WTC11 (cell line): ENCODE measurements at regions not wholly inside any gene's neighbourhood (a gene's known extent, or its start where the extent isn't known, plus 50 kb on each side); places are given as distances from the start of the nearest gene placed in this dataset.

Source experiments
- ATAC-seq: fragments of 200-7000 bp; cut with Tn5 transposase; 2 replicates; pipeline ENCODE4 v1.10.0; 2021; ENCODE audit warnings: mild to moderate bottlenecking, moderate library complexity
- CTCF ChIA-PET: fragments of 300-600 bp; sonication (Branson Sonifier 250); formaldehyde crosslinking; loops from one replicate; lab custom pipeline; 2021; ENCODE audit warnings: antibody characterized with exemption; lab: Charles Lee
- POLR2A ChIA-PET: fragments of 350-600 bp; sonication (Branson Sonifier 250); formaldehyde crosslinking; loops from one replicate; lab custom pipeline; 2021; ENCODE audit warnings: antibody characterized with exemption; lab: Charles Lee
- DNase-seq: peaks from one replicate; pipeline ENCODE4 v3.0.0; 2021; ENCODE audit warnings: low spot score
- H3K27ac Mint-ChIP-seq: 2 replicates; pipeline ENCODE4 v1.8.0; 2021; ENCODE audit warnings: mixed read lengths
- H3K27me3 Mint-ChIP-seq: 2 replicates; pipeline ENCODE4 v1.8.0; 2021; ENCODE audit warnings: low read depth, mild to moderate bottlenecking, moderate library complexity, mixed read lengths
- H3K36me3 Mint-ChIP-seq: 2 replicates; pipeline ENCODE4 v1.8.0; 2021; ENCODE audit warnings: mixed read lengths
- H3K4me1 Mint-ChIP-seq: 2 replicates; pipeline ENCODE4 v1.8.0; 2022; ENCODE audit warnings: mixed read lengths
- H3K4me3 Mint-ChIP-seq: 2 replicates; pipeline ENCODE4 v1.8.0; 2021; ENCODE audit warnings: mild to moderate bottlenecking, moderate library complexity, mixed read lengths
- H3K9me3 Mint-ChIP-seq: 2 replicates; pipeline ENCODE4 v1.8.0; 2021; ENCODE audit warnings: mixed read lengths
- AFF4 ChIP-seq: sonication (generic); formaldehyde crosslinking; IDR thresholded peaks from 2 replicates; pipeline ENCODE4 v1.8.1; 2023; ENCODE audit warnings: mild to moderate bottlenecking, missing genetic modification reagents, borderline replicate concordance
- ATF3 ChIP-seq: sonication (generic); formaldehyde crosslinking; conservative IDR thresholded peaks from 2 replicates; pipeline ENCODE4 v1.8.1; 2022; ENCODE audit warnings: mild to moderate bottlenecking, missing genetic modification reagents
- CREM ChIP-seq: sonication (generic); formaldehyde crosslinking; IDR thresholded peaks from 2 replicates; pipeline ENCODE4 v1.8.1; 2022; ENCODE audit warnings: mild to moderate bottlenecking, missing genetic modification reagents, moderate library complexity
- CTCF ChIP-seq: fragments of 200-600 bp; IDR thresholded peaks from 2 replicates; pipeline ENCODE4 v1.8.0; 2022; ENCODE audit warnings: antibody characterized with exemption
- EMX1 ChIP-seq: fragments of 250-450 bp; sonication (Bioruptor Pico); IDR thresholded peaks from 2 replicates; pipeline ENCODE4 v1.8.0; 2021; ENCODE audit warnings: mild to moderate bottlenecking
- HMGA2 ChIP-seq: fragments of 250-450 bp; sonication (Bioruptor Pico); IDR thresholded peaks from 2 replicates; pipeline ENCODE4 v1.4.0; 2021; ENCODE audit warnings: mild to moderate bottlenecking, moderate library complexity
- JAZF1 ChIP-seq: fragments of 250-450 bp; sonication (Bioruptor Pico); IDR thresholded peaks from 2 replicates; pipeline ENCODE4 v1.9.0; 2021; ENCODE audit warnings: moderate library complexity, mild to moderate bottlenecking, inconsistent platforms
- MYBL2 ChIP-seq: sonication (generic); formaldehyde crosslinking; IDR thresholded peaks from 2 replicates; pipeline ENCODE4 v1.8.1; 2023; ENCODE audit warnings: mild to moderate bottlenecking, moderate library complexity, missing genetic modification reagents
- OVOL2 ChIP-seq: fragments of 250-450 bp; sonication (Bioruptor Pico); IDR thresholded peaks from 2 replicates; pipeline ENCODE4 v1.9.0; 2021; ENCODE audit warnings: mild to moderate bottlenecking, borderline replicate concordance
- TCF7 ChIP-seq: sonication (generic); formaldehyde crosslinking; IDR thresholded peaks from 2 replicates; pipeline ENCODE4 v1.8.0; 2022; ENCODE audit warnings: mild to moderate bottlenecking, low read depth, missing genetic modification reagents, moderate library complexity
- TEAD1 ChIP-seq: sonication (generic); formaldehyde crosslinking; IDR thresholded peaks from 2 replicates; pipeline ENCODE4 v1.8.0; 2022; ENCODE audit warnings: mild to moderate bottlenecking, missing genetic modification reagents
- USF1 ChIP-seq: sonication (generic); formaldehyde crosslinking; IDR thresholded peaks from 2 replicates; pipeline ENCODE4 v1.8.0; 2022; ENCODE audit warnings: mild to moderate bottlenecking, missing genetic modification reagents
- ZNF396 ChIP-seq: fragments of 250-450 bp; sonication (Bioruptor Pico); IDR thresholded peaks from 2 replicates; pipeline ENCODE4 v1.8.0; 2021; ENCODE audit warnings: mild to moderate bottlenecking, moderate library complexity, borderline replicate concordance
- ZNF532 ChIP-seq: fragments of 250-450 bp; sonication (Bioruptor Pico); IDR thresholded peaks from 2 replicates; pipeline ENCODE4 v1.9.0; 2021; ENCODE audit warnings: mild to moderate bottlenecking, borderline replicate concordance

GRCh38 chr9:134218230-134218629, 53.9 kb upstream of the RNU6ATAC start (continued):
- no peak for TF ChIP-seq JAZF1 (CRISPR knock-in tag)
- no peak for TF ChIP-seq MYBL2 (CRISPR knock-in tag)

- no peak for DNase-seq
- no peak for ATAC-seq
- Mint-ChIP-seq H3K9me3 (no peaks in the 10 kb centered on the region), H3K36me3 (no peaks in the 10 kb centered on the region), H3K4me1 (peaks cover 22% of the 10 kb centered on the region), H3K4me3 (no peak overlapping the region), H3K27me3 (no peaks in the 10 kb centered on the region), H3K27ac (no peak overlapping the region)
- CTCF ChIA-PET, result interaction anchor here (0.5 to 3.4 kb wide), 2 partner anchors 49 to 345 kb away, joined by 3 to 11 read pairs; no protein-coding TSS in a partner anchor
- TF ChIP-seq JAZF1 (CRISPR knock-in tag), result no peak
- POLR2A ChIA-PET, result no interaction called here
Observed at GRCh38 chr9:134219646-134220060, 55.3 kb upstream of the RNU6ATAC start.

GRCh38 chr9:134220311-134220710, 55.9 kb upstream of the RNU6ATAC start:
- CTCF ChIA-PET, result no interaction called here
- peaks cover 22% of the 10 kb centered on the region for H3K4me1 Mint-ChIP-seq
- ATAC-seq, result no peak
- no peaks in the 10 kb centered on the region for H3K27me3 Mint-ChIP-seq
- POLR2A ChIA-PET, result no interaction called here
- H3K36me3 Mint-ChIP-seq, result no peaks in the 10 kb centered on the region
- H3K27ac Mint-ChIP-seq, result 0 out of 2 replicates have a peak overlapping the region, but pooled peaks have one; percentile 70
- TF ChIP-seq HMGA2 (CRISPR knock-in tag) (no peak), OVOL2 (no peak), ATF3 (no peak)
- no peak for DNase-seq
- H3K9me3 Mint-ChIP-seq, result no peaks in the 10 kb centered on the region
- no peak overlapping the region for H3K4me3 Mint-ChIP-seq

GRCh38 chr9:134221273-134222017, 57.1 kb upstream of the RNU6ATAC start:
- DNase-seq (no peak), ATAC-seq (no peak)
- ChIA-PET CTCF (no interaction called here), POLR2A (no interaction called here)
- H3K27ac Mint-ChIP-seq, result no peak overlapping the region
- peaks cover 22% of the 10 kb centered on the region for H3K4me1 Mint-ChIP-seq
- H3K9me3 Mint-ChIP-seq, result no peaks in the 10 kb centered on the region
- H3K27me3 Mint-ChIP-seq, result no peaks in the 10 kb centered on the region
- H3K4me3 Mint-ChIP-seq, result no peak overlapping the region
- H3K36me3 Mint-ChIP-seq, result no peaks in the 10 kb centered on the region
- TF ChIP-seq USF1 (CRISPR knock-in tag), result no peak
- no peak for TF ChIP-seq EMX1 (CRISPR knock-in tag)
- no peak for TF ChIP-seq CREM (CRISPR knock-in tag)

- DNase-seq, result no peak
- ChIA-PET POLR2A (no interaction called here), CTCF (no interaction called here)
- no peaks in the 10 kb centered on the region for H3K9me3 Mint-ChIP-seq
- no peaks in the 10 kb centered on the region for H3K36me3 Mint-ChIP-seq
- H3K4me3 Mint-ChIP-seq, result no peak overlapping the region
- no peaks in the 10 kb centered on the region for H3K27me3 Mint-ChIP-seq
- H3K27ac Mint-ChIP-seq, result no peak overlapping the region
- no peak for ATAC-seq
- peaks cover 22% of the 10 kb centered on the region for H3K4me1 Mint-ChIP-seq
- TF ChIP-seq ZNF396 (CRISPR knock-in tag) (no peak), USF1 (CRISPR knock-in tag) (no peak), CTCF (no peak), TEAD1 (no peak), AFF4 (CRISPR knock-in tag) (no peak), ZNF532 (CRISPR knock-in tag) (no peak), TCF7 (CRISPR knock-in tag) (no peak)
Observed at GRCh38 chr9:134222018-134222573, 57.7 kb upstream of the RNU6ATAC start.
